Esophagus squamous epithelium (tissue), 5 donors: ENCODE measurements at regions not wholly inside any gene's neighbourhood (a gene's known extent, or its start where the extent isn't known, plus 50 kb on each side); places are given as distances from the start of the nearest gene placed in this dataset.

ENCODE experiments used
- DNase-seq: peaks from one replicate; lab custom pipeline; 2025; lab: John Stamatoyannopoulos, UW
- H3K27ac ChIP-seq, 4 donors: fragments of 200-600 bp; sonication (generic); one replicate each; pipeline ENCODE4 v1.5.1; 2016 to 2019; ENCODE audit warnings: mild to moderate bottlenecking in 1 of 4
- H3K27me3 ChIP-seq, 4 donors: fragments of 200-600 bp; sonication (generic); 1 replicate in 3 of 4; 2 replicates in 1 of 4; pipeline versions ENCODE4 v1.5.1 to v1.6.0; 2017 to 2021; ENCODE audit warnings: antibody characterized with exemption in 1 of 4
- H3K36me3 ChIP-seq, 3 donors: fragments of 200-600 bp; sonication (generic); one replicate each; pipeline ENCODE4 v1.5.1; 2016 to 2019
- H3K4me1 ChIP-seq, 3 donors: fragments of 200-600 bp; sonication (generic); one replicate each; pipeline ENCODE4 v1.5.1; 2017 to 2019
- H3K4me3 ChIP-seq, 4 donors: fragments of 200-600 bp; sonication (generic); 1 replicate in 3 of 4; 2 replicates in 1 of 4; pipeline ENCODE4 v1.5.1; 2016 to 2019; ENCODE audit warnings: mild to moderate bottlenecking in 2 of 4, moderate library complexity in 1 of 4
- H3K9me3 ChIP-seq, 3 donors: fragments of 200-600 bp; sonication (generic); one replicate each; pipeline ENCODE4 v1.5.1; 2016 to 2019
- CTCF ChIP-seq, 6 experiments: fragments of 450-650 bp in 4 of 6; fragments of 200-600 bp in 2 of 6; sonication (generic) in 2 of 6; IDR thresholded peaks; one replicate each; pipeline ENCODE4 v1.5.1; 2016 to 2019; ENCODE audit warnings: antibody characterized with exemption in 6 of 6, mild to moderate bottlenecking in 4 of 6, moderate library complexity in 4 of 6
- POLR2A ChIP-seq, 4 donors: fragments of 450-650 bp; IDR thresholded peaks; one replicate each; pipeline ENCODE4 v1.6.1; 2017; ENCODE audit warnings: antibody characterized with exemption in 4 of 4, mild to moderate bottlenecking in 4 of 4, moderate library complexity in 3 of 4
- WGBS, 2 donors: methylation state at CpG; one replicate each; pipeline ENCODE4 v1.1.5; 2018; 5-methylcytosine and 5-hydroxymethylcytosine counted together
- intact Hi-C: fragments of 100-400 bp; cut with DNase I; formaldehyde crosslinking; loops from one replicate; pipeline ENCODE4 v1.15.0; 2022
- donor health status: DM: yes; HTN: yes; CAD: no.

GRCh38 chr4:81375745-81376144, 96.0 kb downstream of the RASGEF1B start:
- 76 to 87% methylated on average over 3 to 4 of the region's 4 CpGs for WGBS, 2 donors
- no peaks in the 10 kb centered on the region for H3K4me1 ChIP-seq
- no peak overlapping the region for H3K4me3 ChIP-seq
- intact Hi-C loops: no loop called here
- no peak overlapping the region for H3K27ac ChIP-seq
- peaks cover 0 to 7% (median 0%) of the 10 kb centered on the region in 4 donors for H3K27me3 ChIP-seq
- DNase-seq: no peak
- TF ChIP-seq POLR2A (IDR thresholded peaks at IDR 0.05): no peak
- no peak for TF ChIP-seq CTCF (IDR thresholded peaks at IDR 0.05)
- no peaks in the 10 kb centered on the region for H3K36me3 ChIP-seq
- H3K9me3 ChIP-seq: no peaks in the 10 kb centered on the region

- WGBS, 2 donors: 69 to 84% methylated on average over 4 of the region's 4 CpGs
- TF ChIP-seq CTCF (IDR thresholded peaks at IDR 0.05): no peak
- TF ChIP-seq POLR2A (IDR thresholded peaks at IDR 0.05): no peak
- Histone ChIP-seq H3K4me3 (no peak overlapping the region), H3K36me3 (no peaks in the 10 kb centered on the region), H3K27ac (no peak overlapping the region), H3K4me1 (no peaks in the 10 kb centered on the region), H3K9me3 (no peaks in the 10 kb centered on the region), H3K27me3 (no peaks in the 10 kb centered on the region)
- no peak for DNase-seq
- intact Hi-C loops: no loop called here
Observed at GRCh38 chr4:81369886-81370285, 101.8 kb downstream of the RASGEF1B start.

- H3K4me3 ChIP-seq: no peak overlapping the region
- TF ChIP-seq POLR2A (IDR thresholded peaks at IDR 0.05) (no peak), CTCF (IDR thresholded peaks at IDR 0.05) (no peak)
- WGBS, 2 donors: 84% methylated on average over 4 of the region's 4 CpGs
- H3K9me3 ChIP-seq: no peaks in the 10 kb centered on the region
- no peak overlapping the region for H3K27ac ChIP-seq
- H3K4me1 ChIP-seq: no peaks in the 10 kb centered on the region
- H3K36me3 ChIP-seq: no peaks in the 10 kb centered on the region
- H3K27me3 ChIP-seq: no peaks in the 10 kb centered on the region
- intact Hi-C loops: no loop called here
- no peak for DNase-seq
Observed at GRCh38 chr4:81366779-81367178, 104.9 kb downstream of the RASGEF1B start.

- Histone ChIP-seq H3K4me1 (no peaks in the 10 kb centered on the region), H3K27me3 (peaks cover 0 to 6% (median 0%) of the 10 kb centered on the region in 4 donors), H3K27ac (no peak overlapping the region), H3K9me3 (no peaks in the 10 kb centered on the region), H3K36me3 (no peaks in the 10 kb centered on the region), H3K4me3 (no peak overlapping the region)
- intact Hi-C loops: no loop called here
- TF ChIP-seq POLR2A (IDR thresholded peaks at IDR 0.05) (no peak), CTCF (IDR thresholded peaks at IDR 0.05) (no peak)
- DNase-seq: no peak
- WGBS, 2 donors: 54 to 68% methylated on average over 3 of the region's 3 CpGs
Observed at GRCh38 chr4:81360737-81361136, 111.0 kb downstream of the RASGEF1B start.

- H3K27me3 ChIP-seq: peaks cover 0 to 6% (median 0%) of the 10 kb centered on the region in 4 donors
- no peaks in the 10 kb centered on the region for H3K9me3 ChIP-seq
- DNase-seq: no peak
- 75 to 100% methylated on average over 1 of the region's 1 CpG for WGBS, 2 donors
- intact Hi-C loops: no loop called here
- H3K36me3 ChIP-seq: no peaks in the 10 kb centered on the region
- no peaks in the 10 kb centered on the region for H3K4me1 ChIP-seq
- no peak overlapping the region for H3K27ac ChIP-seq
- TF ChIP-seq CTCF (IDR thresholded peaks at IDR 0.05): no peak
- no peak for TF ChIP-seq POLR2A (IDR thresholded peaks at IDR 0.05)
- H3K4me3 ChIP-seq: no peak overlapping the region
Observed at GRCh38 chr4:81359207-81359606, 112.5 kb downstream of the RASGEF1B start.
